GM18505 (cell line): ENCODE measurements at regions not wholly inside any gene's neighbourhood (a gene's known extent, or its start where the extent isn't known, plus 50 kb on each side); places are given as distances from the start of the nearest gene placed in this dataset.

Experiments used
- ATAC-seq: cut with Tn5 transposase; IDR thresholded peaks from one replicate; pipeline ENCODE4 v1.9.1; 2021; ENCODE audit not compliant: unreplicated experiment
- POLR2A ChIP-seq: IDR thresholded peaks from 4 replicates; pipeline ENCODE4 v1.6.1; 2011; ENCODE audit warnings: borderline replicate concordance; ENCODE audit not compliant: insufficient read depth, insufficient read length; ENCODE audit errors: extremely low read depth

- no peak for TF ChIP-seq POLR2A
- no peak for ATAC-seq
These were observed 190.6 kb downstream of the MYCN start for GRCh38 chr2:16130906-16131400.

GRCh38 chr2:16130541-16130880 is 190.2 kb downstream of the MYCN start:
- TF ChIP-seq POLR2A, result no peak
- ATAC-seq, result no peak

GRCh38 chr2:16129716-16130540 is 189.6 kb downstream of the MYCN start:
- ATAC-seq, result no peak
- TF ChIP-seq POLR2A, result no peak

GRCh38 chr2:16128746-16129610 is 188.6 kb downstream of the MYCN start:
- no peak for TF ChIP-seq POLR2A
- no peak for ATAC-seq

- no peak for TF ChIP-seq POLR2A
- ATAC-seq, result no peak
These were observed 187.6 kb downstream of the MYCN start for GRCh38 chr2:16127958-16128357.

GRCh38 chr2:16127276-16127940 is 187.1 kb downstream of the MYCN start:
- TF ChIP-seq POLR2A, result no peak

GRCh38 chr2:16126517-16127275 is 186.3 kb downstream of the MYCN start:
- no peak for TF ChIP-seq POLR2A

More at GRCh38 chr2:16127276-16127940, 187.1 kb downstream of the MYCN start:
- ATAC-seq, result no peak

GRCh38 chr2:16125614-16126516 is 185.5 kb downstream of the MYCN start:
- ATAC-seq, result no peak
- TF ChIP-seq POLR2A, result no peak

More at GRCh38 chr2:16126517-16127275, 186.3 kb downstream of the MYCN start:
- ATAC-seq, result no peak

- no peak for ATAC-seq
- no peak for TF ChIP-seq POLR2A
These were observed 184.7 kb downstream of the MYCN start for GRCh38 chr2:16124881-16125613.

- TF ChIP-seq POLR2A, result no peak
- no peak for ATAC-seq
These were observed 183.8 kb downstream of the MYCN start for GRCh38 chr2:16123856-16124780.
